PFSK-1 (cell line): ENCODE measurements at regions not wholly inside any gene's neighbourhood (a gene's known extent, or its start where the extent isn't known, plus 50 kb on each side); places are given as distances from the start of the nearest gene placed in this dataset.

Source experiments
- FOXP2 ChIP-seq: optimal IDR thresholded peaks from 2 replicates; pipeline ENCODE3; 2011; ENCODE audit warnings: borderline replicate concordance, control low read depth, inconsistent platforms; ENCODE audit not compliant: insufficient read depth; ENCODE audit errors: extremely low read length, extremely low read depth
- POLR2AphosphoS5 ChIP-seq: IDR thresholded peaks from 2 replicates; pipeline ENCODE4 v1.6.1; 2012; ENCODE audit warnings: low read depth, mild to moderate bottlenecking, control low read depth, low read length, moderate library complexity
- SIN3A ChIP-seq: IDR thresholded peaks from 2 replicates; pipeline ENCODE4 v1.6.1; 2012; ENCODE audit warnings: mild to moderate bottlenecking, low read length, moderate library complexity, borderline replicate concordance; ENCODE audit not compliant: insufficient read depth
- TAF1 ChIP-seq: IDR thresholded peaks from 2 replicates; pipeline ENCODE4 v1.6.1; 2012; ENCODE audit warnings: low read length, control low read depth, borderline replicate concordance; ENCODE audit not compliant: insufficient read depth
- TF ChIP-seq, protein P1 (sequence below), 2 experiments: IDR thresholded peaks; 2 replicates each; pipeline versions ENCODE4 v1.6.1 to v1.8.0; 2011 to 2012; ENCODE audit warnings: low read depth in 2 of 2, low read length in 2 of 2, control low read depth in 1 of 2, inconsistent platforms in 1 of 2, mild to moderate bottlenecking in 1 of 2, moderate library complexity in 1 of 2; ENCODE audit not compliant: insufficient read depth in 1 of 2

DNA sequence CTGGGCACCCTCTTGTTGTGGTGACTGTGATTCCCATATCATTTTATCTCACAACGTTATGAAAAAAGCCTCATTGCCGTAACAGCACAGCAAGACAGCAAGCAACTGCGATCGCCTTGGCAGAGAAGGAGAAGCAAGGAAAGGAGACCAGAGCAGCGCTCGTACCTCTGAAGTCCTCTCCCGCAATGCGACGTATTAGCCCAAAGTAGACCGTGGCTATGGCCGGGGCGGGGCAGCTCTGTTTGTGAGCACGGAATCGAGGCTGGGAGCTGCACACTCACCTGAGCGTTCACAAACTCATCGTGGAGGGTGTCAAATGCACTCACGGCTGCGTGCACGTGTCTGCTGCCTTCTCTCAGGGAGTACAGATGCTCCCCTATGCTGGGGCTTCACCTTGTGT, 76.1 kb downstream of the YTHDF1 start:
- TF ChIP-seq POLR2AphosphoS5 = no peak
- TF ChIP-seq TAF1 = no peak
- no peak for TF ChIP-seq SIN3A
- TF ChIP-seq, protein P1, sequence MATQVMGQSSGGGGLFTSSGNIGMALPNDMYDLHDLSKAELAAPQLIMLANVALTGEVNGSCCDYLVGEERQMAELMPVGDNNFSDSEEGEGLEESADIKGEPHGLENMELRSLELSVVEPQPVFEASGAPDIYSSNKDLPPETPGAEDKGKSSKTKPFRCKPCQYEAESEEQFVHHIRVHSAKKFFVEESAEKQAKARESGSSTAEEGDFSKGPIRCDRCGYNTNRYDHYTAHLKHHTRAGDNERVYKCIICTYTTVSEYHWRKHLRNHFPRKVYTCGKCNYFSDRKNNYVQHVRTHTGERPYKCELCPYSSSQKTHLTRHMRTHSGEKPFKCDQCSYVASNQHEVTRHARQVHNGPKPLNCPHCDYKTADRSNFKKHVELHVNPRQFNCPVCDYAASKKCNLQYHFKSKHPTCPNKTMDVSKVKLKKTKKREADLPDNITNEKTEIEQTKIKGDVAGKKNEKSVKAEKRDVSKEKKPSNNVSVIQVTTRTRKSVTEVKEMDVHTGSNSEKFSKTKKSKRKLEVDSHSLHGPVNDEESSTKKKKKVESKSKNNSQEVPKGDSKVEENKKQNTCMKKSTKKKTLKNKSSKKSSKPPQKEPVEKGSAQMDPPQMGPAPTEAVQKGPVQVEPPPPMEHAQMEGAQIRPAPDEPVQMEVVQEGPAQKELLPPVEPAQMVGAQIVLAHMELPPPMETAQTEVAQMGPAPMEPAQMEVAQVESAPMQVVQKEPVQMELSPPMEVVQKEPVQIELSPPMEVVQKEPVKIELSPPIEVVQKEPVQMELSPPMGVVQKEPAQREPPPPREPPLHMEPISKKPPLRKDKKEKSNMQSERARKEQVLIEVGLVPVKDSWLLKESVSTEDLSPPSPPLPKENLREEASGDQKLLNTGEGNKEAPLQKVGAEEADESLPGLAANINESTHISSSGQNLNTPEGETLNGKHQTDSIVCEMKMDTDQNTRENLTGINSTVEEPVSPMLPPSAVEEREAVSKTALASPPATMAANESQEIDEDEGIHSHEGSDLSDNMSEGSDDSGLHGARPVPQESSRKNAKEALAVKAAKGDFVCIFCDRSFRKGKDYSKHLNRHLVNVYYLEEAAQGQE (IDR thresholded peaks at IDR 0.05; ENCODE audit: insufficient read depth in 1 of 2, low read depth in 2 of 2, low read length in 2 of 2) = no peak
- no peak for TF ChIP-seq FOXP2
